Trophoblast cell (in vitro differentiated cells and primary cell): ENCODE measurements at regions not wholly inside any gene's neighbourhood (a gene's known extent, or its start where the extent isn't known, plus 50 kb on each side); places are given as distances from the start of the nearest gene placed in this dataset.
A peak's percentile ranks its signal among the peaks of the same experiment; 100 is the strongest.

Source experiments
- DNase-seq, 2 donors: peaks; one replicate each; pipeline ENCODE4 v3.0.0-alpha.2; 2016
- H2AFZ ChIP-seq: 2 replicates; pipeline ENCODE4 v1.6.1; 2013; ENCODE audit warnings: low read length, moderate library complexity, mild to moderate bottlenecking; ENCODE audit not compliant: insufficient read depth, poor library complexity
- H2AK5ac ChIP-seq: 2 replicates; pipeline ENCODE4 v1.6.1; 2013; ENCODE audit warnings: mild to moderate bottlenecking, low read length
- H2BK120ac ChIP-seq: 2 replicates; pipeline ENCODE4 v1.6.1; 2013; ENCODE audit warnings: low read length, mild to moderate bottlenecking, moderate library complexity; ENCODE audit not compliant: insufficient read depth, poor library complexity
- H2BK12ac ChIP-seq: 2 replicates; pipeline ENCODE4 v1.6.1; 2013; ENCODE audit warnings: mild to moderate bottlenecking, low read length, moderate library complexity
- H2BK5ac ChIP-seq: 2 replicates; pipeline ENCODE4 v1.6.1; 2013; ENCODE audit warnings: low read length, low read depth, moderate library complexity, mild to moderate bottlenecking; ENCODE audit not compliant: poor library complexity
- H3K14ac ChIP-seq: 2 replicates; pipeline ENCODE4 v1.6.1; 2013; ENCODE audit warnings: mild to moderate bottlenecking, low read length
- H3K18ac ChIP-seq: 2 replicates; pipeline ENCODE4 v1.6.1; 2013; ENCODE audit warnings: mild to moderate bottlenecking, low read length
- H3K23ac ChIP-seq: 2 replicates; pipeline ENCODE4 v1.6.1; 2013; ENCODE audit warnings: low read length
- H3K27ac ChIP-seq: 2 replicates; pipeline ENCODE4 v1.5.1; 2013; ENCODE audit warnings: low read depth, mild to moderate bottlenecking, inconsistent platforms, low read length, moderate library complexity
- H3K27me3 ChIP-seq: 2 replicates; pipeline ENCODE4 v1.6.1; 2013; ENCODE audit warnings: inconsistent platforms, mild to moderate bottlenecking, low read length, moderate library complexity; ENCODE audit not compliant: insufficient read depth
- H3K36me3 ChIP-seq, 2 experiments: 1 replicate in 1 of 2; 2 replicates in 1 of 2; pipeline ENCODE4 v1.6.1; 2013; ENCODE audit warnings: low read length in 2 of 2, mild to moderate bottlenecking in 2 of 2, moderate library complexity in 1 of 2; ENCODE audit not compliant: insufficient read depth in 2 of 2, control insufficient read depth in 1 of 2
- H3K4ac ChIP-seq: 2 replicates; pipeline ENCODE4 v1.6.1; 2013; ENCODE audit warnings: low read depth, mild to moderate bottlenecking, low read length, moderate library complexity
- H3K4me1 ChIP-seq, 2 experiments: 1 replicate in 1 of 2; 2 replicates in 1 of 2; pipeline ENCODE4 v1.6.1; 2013; ENCODE audit warnings: low read length in 2 of 2, mild to moderate bottlenecking in 2 of 2, moderate library complexity in 1 of 2; ENCODE audit not compliant: insufficient read depth in 2 of 2, control insufficient read depth in 1 of 2
- H3K4me2 ChIP-seq: 2 replicates; pipeline ENCODE4 v1.6.1; 2013; ENCODE audit warnings: inconsistent platforms, mild to moderate bottlenecking, low read length, moderate library complexity
- H3K4me3 ChIP-seq: 2 replicates; pipeline ENCODE4 v1.5.1; 2013; ENCODE audit warnings: mild to moderate bottlenecking, low read depth, low read length, inconsistent platforms
- H3K79me1 ChIP-seq: one replicate; pipeline ENCODE4 v1.6.1; 2013; ENCODE audit warnings: low read length
- H3K79me2 ChIP-seq: 2 replicates; pipeline ENCODE4 v1.6.1; 2013; ENCODE audit warnings: low read length, mild to moderate bottlenecking; ENCODE audit not compliant: control insufficient read depth, insufficient read depth, poor library complexity
- H3K9ac ChIP-seq: 2 replicates; pipeline ENCODE4 v1.6.1; 2013; ENCODE audit warnings: mild to moderate bottlenecking, low read length
- H3K9me3 ChIP-seq: 2 replicates; pipeline ENCODE4 v1.6.1; 2013; ENCODE audit warnings: low read depth, mild to moderate bottlenecking, control low read depth, inconsistent platforms, low read length; ENCODE audit not compliant: insufficient read depth
- H4K12ac ChIP-seq: 2 replicates; pipeline ENCODE4 v1.6.1; 2013; ENCODE audit warnings: low read depth, mild to moderate bottlenecking, low read length, moderate library complexity
- H4K8ac ChIP-seq: 2 replicates; pipeline ENCODE4 v1.6.1; 2013; ENCODE audit warnings: low read depth, mild to moderate bottlenecking, low read length, moderate library complexity
- H4K91ac ChIP-seq: one replicate; pipeline ENCODE4 v1.6.1; 2013; ENCODE audit warnings: low read depth, mild to moderate bottlenecking, low read length, moderate library complexity
- WGBS: extraction: QIAGEN DNeasy Blood & Tissue Kit; methylation state at CpG from one replicate; pipeline ENCODE4 v1.1.7; 2013; ENCODE audit warnings: missing lambda C conversion rate; ENCODE audit not compliant: insufficient read length, insufficient coverage; ENCODE audit errors: extremely low coverage; 5-methylcytosine and 5-hydroxymethylcytosine counted together

DNA sequence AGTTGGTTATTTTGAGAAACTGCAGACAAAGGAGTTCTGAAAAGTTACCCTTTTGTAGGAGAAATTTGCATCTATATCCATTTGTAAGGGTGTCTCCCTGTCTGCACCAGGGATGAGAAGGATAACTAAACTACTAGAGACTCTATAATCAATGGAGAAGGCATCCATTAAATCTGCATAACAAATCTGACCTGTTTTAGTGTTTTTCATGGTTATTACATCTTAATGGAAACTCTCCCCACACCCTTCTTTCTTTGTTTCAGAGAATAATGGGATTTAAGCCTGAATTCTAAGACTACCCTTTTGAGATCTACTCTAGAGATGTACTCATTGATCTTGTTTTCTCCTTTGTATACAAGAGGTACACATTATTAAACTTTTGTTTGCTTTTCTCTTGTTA, 82.0 kb upstream of the DAZL start:
- H3K4me1 ChIP-seq, result peaks cover 0 to 2% of the 10 kb centered on the region in 2 experiments
- H3K14ac ChIP-seq, result no peak overlapping the region

DNA sequence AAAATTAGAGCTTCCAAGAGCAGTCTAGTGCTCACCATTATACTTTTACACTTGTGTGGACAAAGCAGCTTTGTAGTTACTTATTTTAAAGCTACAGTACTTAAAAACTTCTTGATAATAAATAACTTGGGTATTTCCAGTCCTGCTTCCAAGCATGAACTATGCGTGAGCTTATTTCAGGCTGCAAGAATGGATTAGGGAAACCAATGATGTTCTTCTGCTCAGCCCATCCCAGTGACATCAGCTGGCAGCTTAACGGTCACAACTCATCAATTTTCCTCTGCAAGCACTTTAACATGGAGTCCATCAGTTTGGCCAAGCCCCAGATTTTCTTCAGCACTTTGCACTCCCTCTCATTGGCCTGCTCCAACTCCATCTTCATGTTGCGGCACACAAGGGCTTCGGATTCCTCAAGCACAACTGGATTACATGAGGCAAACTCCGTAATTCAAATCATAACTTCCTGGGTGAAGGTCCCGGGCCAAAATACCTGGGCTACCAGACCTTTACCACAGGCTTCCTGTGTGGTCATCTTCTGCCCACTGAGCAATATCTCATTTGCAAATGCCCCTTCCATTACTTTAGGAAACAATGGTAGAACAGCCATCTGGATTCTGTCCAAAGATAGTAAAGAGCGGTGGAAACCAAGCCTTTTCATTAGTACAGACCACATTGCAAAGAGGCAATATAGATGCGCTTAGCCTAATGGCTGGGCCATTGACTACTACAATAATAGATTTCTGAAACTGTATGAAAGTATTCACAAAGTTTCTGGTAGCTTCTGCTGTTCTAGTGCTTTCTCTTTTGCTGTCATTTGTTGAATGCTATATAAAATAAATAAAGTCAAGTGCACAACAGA, 87.5 kb upstream of the DAZL start:
- no peak overlapping the region for H3K9ac ChIP-seq
- peak overlapping the region; percentile 42 for H4K8ac ChIP-seq
- peaks cover 9% of the 10 kb centered on the region for H3K79me1 ChIP-seq
- peak overlapping the region; percentile 60 for H2BK12ac ChIP-seq
- H3K4ac ChIP-seq, result no peak overlapping the region
- no peaks in the 10 kb centered on the region for H3K79me2 ChIP-seq
- no peak overlapping the region for H3K18ac ChIP-seq
- no peak for DNase-seq
- H3K4me1 ChIP-seq, result peaks cover 5 to 8% of the 10 kb centered on the region in 2 experiments
- H3K27ac ChIP-seq, result no peak overlapping the region
- no peak overlapping the region for H3K23ac ChIP-seq
- H3K36me3 ChIP-seq, result no peaks in the 10 kb centered on the region
- H3K4me3 ChIP-seq, result no peak overlapping the region
- H3K27me3 ChIP-seq, result no peaks in the 10 kb centered on the region
- H4K12ac ChIP-seq, result no peak overlapping the region
- H2BK5ac ChIP-seq, result no peak overlapping the region
- H2AK5ac ChIP-seq, result peak overlapping the region; percentile 5
- peaks cover 1% of the 10 kb centered on the region for H3K9me3 ChIP-seq
- H3K4me2 ChIP-seq, result no peak overlapping the region
- H3K14ac ChIP-seq, result no peak overlapping the region
- no peak overlapping the region for H2AFZ ChIP-seq
- no CpG with 5 or more reads among the region's 8 CpGs for WGBS
- H2BK120ac ChIP-seq, result no peak overlapping the region
- H4K91ac ChIP-seq, result peak overlapping the region; percentile 43

More for the DNA sequence above, 82.0 kb upstream of the DAZL start:
- Histone ChIP-seq H3K4ac (no peak overlapping the region), H3K9ac (no peak overlapping the region), H4K91ac (no peak overlapping the region), H3K4me2 (no peak overlapping the region), H2BK5ac (no peak overlapping the region), H3K18ac (no peak overlapping the region), H3K4me3 (no peak overlapping the region), H4K8ac (no peak overlapping the region), H3K79me1 (no peaks in the 10 kb centered on the region), H3K9me3 (no peaks in the 10 kb centered on the region), H4K12ac (no peak overlapping the region), H2BK120ac (no peak overlapping the region), H3K27me3 (no peaks in the 10 kb centered on the region), H3K23ac (no peak overlapping the region), H3K27ac (no peak overlapping the region), H2BK12ac (no peak overlapping the region), H2AK5ac (no peak overlapping the region), H2AFZ (no peak overlapping the region), H3K79me2 (no peaks in the 10 kb centered on the region), H3K36me3 (no peaks in the 10 kb centered on the region)
- no peak for DNase-seq

DNA sequence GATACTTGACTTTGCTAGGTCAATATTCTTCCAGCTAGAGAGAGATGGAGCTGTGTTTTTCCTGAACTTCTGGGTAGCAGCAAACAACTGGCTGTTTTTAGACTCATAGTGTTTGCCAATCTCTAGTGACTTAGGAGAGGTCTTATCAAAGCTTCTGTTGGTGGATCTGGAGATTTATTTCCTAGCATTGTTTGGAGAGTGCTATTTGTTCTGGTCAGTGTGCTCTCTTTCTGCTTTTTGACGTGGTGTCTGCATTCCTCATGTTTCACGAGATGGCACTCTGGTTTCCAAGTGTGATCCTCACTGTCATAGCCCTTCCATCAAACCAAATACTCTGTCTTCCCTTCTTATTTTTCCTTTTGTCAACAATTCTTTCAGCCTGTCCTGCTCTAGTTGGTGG, 88.6 kb upstream of the DAZL start:
- H3K4ac ChIP-seq, result no peak overlapping the region
- peak overlapping the region; percentile 60 for H4K8ac ChIP-seq
- peaks cover 9% of the 10 kb centered on the region for H3K79me1 ChIP-seq
- peaks cover 7 to 8% of the 10 kb centered on the region in 2 experiments for H3K4me1 ChIP-seq
- peak overlapping the region; percentile 10 for H2BK120ac ChIP-seq
- no peaks in the 10 kb centered on the region for H3K36me3 ChIP-seq
- no CpG with 5 or more reads among the region's 2 CpGs for WGBS
- H3K23ac ChIP-seq, result no peak overlapping the region
- no peak overlapping the region for H3K9ac ChIP-seq
- no peak overlapping the region for H2AFZ ChIP-seq
- H3K9me3 ChIP-seq, result peaks cover 1% of the 10 kb centered on the region
- H3K18ac ChIP-seq, result no peak overlapping the region
- no peak overlapping the region for H2AK5ac ChIP-seq
- H3K27me3 ChIP-seq, result no peaks in the 10 kb centered on the region
- H2BK5ac ChIP-seq, result peak overlapping the region; percentile 21
- H4K12ac ChIP-seq, result no peak overlapping the region
- peak overlapping the region; percentile 91 for H2BK12ac ChIP-seq
- H3K4me2 ChIP-seq, result no peak overlapping the region
- H3K4me3 ChIP-seq, result no peak overlapping the region
- no peak overlapping the region for H3K27ac ChIP-seq
- no peaks in the 10 kb centered on the region for H3K79me2 ChIP-seq
- H3K14ac ChIP-seq, result no peak overlapping the region
- peak overlapping the region; percentile 47 for H4K91ac ChIP-seq
- DNase-seq, result no peak

DNA sequence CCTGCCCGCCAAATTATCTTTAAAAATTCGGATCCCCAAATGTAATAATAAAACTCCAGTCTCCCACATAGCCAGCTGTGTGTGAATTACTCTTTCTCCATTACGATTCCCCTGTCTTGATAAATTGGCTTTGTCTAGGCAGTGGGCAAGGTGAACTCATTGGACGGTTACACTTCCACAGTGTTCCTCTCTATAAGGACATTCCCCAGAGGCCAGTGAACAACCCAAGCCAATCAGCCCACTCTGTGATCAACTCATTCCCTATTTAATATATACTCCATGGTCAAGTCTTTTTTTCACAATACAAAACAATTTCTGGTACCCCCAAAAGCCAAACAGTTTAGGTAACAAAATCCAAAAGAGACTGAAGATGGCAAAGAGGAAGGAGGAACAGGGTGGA, 90.5 kb upstream of the DAZL start:
- H3K18ac ChIP-seq, result no peak overlapping the region
- peak overlapping the region; percentile 17 for H3K4me2 ChIP-seq
- peak overlapping the region; percentile 35 for H3K14ac ChIP-seq
- no peak overlapping the region for H2AK5ac ChIP-seq
- peaks cover 12% of the 10 kb centered on the region for H3K79me1 ChIP-seq
- peak overlapping the region; percentile 78 for H2BK120ac ChIP-seq
- H3K4ac ChIP-seq, result no peak overlapping the region
- no peak overlapping the region for H3K4me3 ChIP-seq
- peak overlapping the region; percentile 17 for H2AFZ ChIP-seq
- no peak overlapping the region for H3K9ac ChIP-seq
- H2BK5ac ChIP-seq, result peak overlapping the region; percentile 49
- no peak for DNase-seq
- H3K27ac ChIP-seq, result peak overlapping the region; percentile 44
- no peak overlapping the region for H4K8ac ChIP-seq
- H4K91ac ChIP-seq, result peak overlapping the region; percentile 81
- H3K79me2 ChIP-seq, result no peaks in the 10 kb centered on the region
- no peak overlapping the region for H3K23ac ChIP-seq
- no peaks in the 10 kb centered on the region for H3K27me3 ChIP-seq
- no peak overlapping the region for H4K12ac ChIP-seq
- H3K9me3 ChIP-seq, result peaks cover 1% of the 10 kb centered on the region
- peak overlapping the region; percentile 69 for H2BK12ac ChIP-seq
- H3K36me3 ChIP-seq, result no peaks in the 10 kb centered on the region
- peaks cover 6 to 8% of the 10 kb centered on the region in 2 experiments for H3K4me1 ChIP-seq
- WGBS, result no CpG with 5 or more reads among the region's 4 CpGs
